ENCODE measurements at regions not wholly inside any gene's neighbourhood (a gene's known extent, or its start where the extent isn't known, plus 50 kb on each side); places are given as distances from the start of the nearest gene placed in this dataset.

- DNase-seq (ENCODE audit: low spot score): no peak
- Mint-ChIP-seq H3K27ac (ENCODE audit: unreplicated experiment) (no peak overlapping the region), H3K4me3 (ENCODE audit: unreplicated experiment) (no peak overlapping the region), H3K36me3 (ENCODE audit: low read depth, unreplicated experiment) (peaks cover 6% of the 10 kb centered on the region), H3K9me3 (ENCODE audit: unreplicated experiment) (peaks cover 8% of the 10 kb centered on the region), H3K4me1 (ENCODE audit: unreplicated experiment) (no peaks in the 10 kb centered on the region), H3K27me3 (ENCODE audit: unreplicated experiment) (peaks cover 1% of the 10 kb centered on the region)
- TF ChIP-seq CTCF (IDR thresholded peaks at IDR 0.05; ENCODE audit: unreplicated experiment): no peak
These were observed 411.3 kb downstream of the INSC start for GRCh38 chr11:15526032-15526431.

- Mint-ChIP-seq H3K4me3 (ENCODE audit: unreplicated experiment) (no peak overlapping the region), H3K36me3 (ENCODE audit: low read depth, unreplicated experiment) (peaks cover 6% of the 10 kb centered on the region), H3K9me3 (ENCODE audit: unreplicated experiment) (peaks cover 8% of the 10 kb centered on the region), H3K27ac (ENCODE audit: unreplicated experiment) (no peak overlapping the region), H3K27me3 (ENCODE audit: unreplicated experiment) (peaks cover 1% of the 10 kb centered on the region), H3K4me1 (ENCODE audit: unreplicated experiment) (no peaks in the 10 kb centered on the region)
- no peak for DNase-seq (ENCODE audit: low spot score)
- TF ChIP-seq CTCF (IDR thresholded peaks at IDR 0.05; ENCODE audit: unreplicated experiment): no peak
These were observed 412.2 kb downstream of the INSC start for GRCh38 chr11:15526859-15527450.

- Mint-ChIP-seq H3K9me3 (ENCODE audit: unreplicated experiment) (no peaks in the 10 kb centered on the region), H3K36me3 (ENCODE audit: low read depth, unreplicated experiment) (no peaks in the 10 kb centered on the region), H3K4me3 (ENCODE audit: unreplicated experiment) (no peak overlapping the region), H3K27me3 (ENCODE audit: unreplicated experiment) (peaks cover 3% of the 10 kb centered on the region), H3K27ac (ENCODE audit: unreplicated experiment) (no peak overlapping the region), H3K4me1 (ENCODE audit: unreplicated experiment) (no peaks in the 10 kb centered on the region)
- no peak for TF ChIP-seq CTCF (IDR thresholded peaks at IDR 0.05; ENCODE audit: unreplicated experiment)
- no peak for DNase-seq (ENCODE audit: low spot score)
These were observed 417.7 kb downstream of the INSC start for GRCh38 chr11:15532432-15532831.

GRCh38 chr11:15534266-15534665 is 419.5 kb downstream of the INSC start:
- peaks cover 13% of the 10 kb centered on the region for H3K4me1 Mint-ChIP-seq (ENCODE audit: unreplicated experiment)
- peaks cover 3% of the 10 kb centered on the region for H3K27me3 Mint-ChIP-seq (ENCODE audit: unreplicated experiment)
- no peaks in the 10 kb centered on the region for H3K36me3 Mint-ChIP-seq (ENCODE audit: low read depth, unreplicated experiment)
- TF ChIP-seq CTCF (IDR thresholded peaks at IDR 0.05; ENCODE audit: unreplicated experiment): no peak
- DNase-seq (ENCODE audit: low spot score): no peak
- no peak overlapping the region for H3K4me3 Mint-ChIP-seq (ENCODE audit: unreplicated experiment)
- H3K27ac Mint-ChIP-seq (ENCODE audit: unreplicated experiment): no peak overlapping the region
- no peaks in the 10 kb centered on the region for H3K9me3 Mint-ChIP-seq (ENCODE audit: unreplicated experiment)

- peaks cover 3% of the 10 kb centered on the region for H3K27me3 Mint-ChIP-seq (ENCODE audit: unreplicated experiment)
- no peak for DNase-seq (ENCODE audit: low spot score)
- H3K4me1 Mint-ChIP-seq (ENCODE audit: unreplicated experiment): peaks cover 22% of the 10 kb centered on the region
- H3K27ac Mint-ChIP-seq (ENCODE audit: unreplicated experiment): no peak overlapping the region
- H3K36me3 Mint-ChIP-seq (ENCODE audit: low read depth, unreplicated experiment): no peaks in the 10 kb centered on the region
- H3K9me3 Mint-ChIP-seq (ENCODE audit: unreplicated experiment): no peaks in the 10 kb centered on the region
- no peak overlapping the region for H3K4me3 Mint-ChIP-seq (ENCODE audit: unreplicated experiment)
- no peak for TF ChIP-seq CTCF (IDR thresholded peaks at IDR 0.05; ENCODE audit: unreplicated experiment)
These were observed 420.7 kb downstream of the INSC start for GRCh38 chr11:15535414-15535813.
